HG03064 (cell line): ENCODE measurements at regions not wholly inside any gene's neighbourhood (a gene's known extent, or its start where the extent isn't known, plus 50 kb on each side); places are given as distances from the start of the nearest gene placed in this dataset.
"Not testable (repeated sequence)": the region's sequence is repeated elsewhere in the genome, so short reads cannot be mapped to it uniquely, and the experiment has no call there.

Experiments used
- ATAC-seq: cut with Tn5 transposase; IDR thresholded peaks from one replicate; pipeline ENCODE4 v1.9.1; 2021; ENCODE audit warnings: low read depth; ENCODE audit not compliant: unreplicated experiment

DNA sequence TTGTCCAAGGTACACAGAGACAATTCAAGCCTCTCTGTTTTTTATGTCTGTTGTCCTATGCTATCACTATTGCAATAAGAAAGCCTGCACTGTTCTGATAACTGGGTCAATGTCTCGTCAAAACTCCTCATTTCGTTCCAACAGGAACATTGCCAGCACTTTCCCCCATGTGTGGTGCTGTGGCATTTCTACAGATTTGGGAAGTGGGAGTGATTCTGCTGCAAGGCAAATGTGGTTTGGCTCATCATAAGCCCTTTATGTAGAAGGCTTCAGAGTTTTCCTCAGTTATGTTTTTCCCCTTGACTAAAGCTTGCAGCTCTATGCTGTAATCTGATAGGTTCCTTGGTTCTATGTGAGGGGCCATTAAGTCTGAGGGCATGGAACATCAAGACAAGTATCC is 324.1 kb upstream of the TCF4 start:
- ATAC-seq = no peak

DNA sequence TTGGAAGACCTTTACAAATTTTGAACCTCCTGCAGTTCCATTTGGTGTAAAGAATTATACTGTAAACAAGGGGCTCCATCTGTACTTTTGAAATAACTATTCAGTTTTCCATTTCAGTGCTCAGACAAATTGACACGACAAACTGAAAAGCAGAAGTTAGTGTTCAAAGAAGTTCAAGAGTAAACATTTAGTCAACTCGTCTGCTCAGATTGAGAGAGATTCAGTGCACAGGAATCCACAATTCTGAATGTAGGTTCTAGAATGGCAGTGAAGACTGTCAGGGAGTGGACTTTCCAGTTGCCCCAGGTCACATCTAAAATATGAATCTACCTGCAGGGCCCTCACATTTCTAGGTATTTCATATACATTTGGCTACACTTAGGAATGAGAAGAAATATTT is 322.3 kb upstream of the TCF4 start:
- ATAC-seq = no peak

DNA sequence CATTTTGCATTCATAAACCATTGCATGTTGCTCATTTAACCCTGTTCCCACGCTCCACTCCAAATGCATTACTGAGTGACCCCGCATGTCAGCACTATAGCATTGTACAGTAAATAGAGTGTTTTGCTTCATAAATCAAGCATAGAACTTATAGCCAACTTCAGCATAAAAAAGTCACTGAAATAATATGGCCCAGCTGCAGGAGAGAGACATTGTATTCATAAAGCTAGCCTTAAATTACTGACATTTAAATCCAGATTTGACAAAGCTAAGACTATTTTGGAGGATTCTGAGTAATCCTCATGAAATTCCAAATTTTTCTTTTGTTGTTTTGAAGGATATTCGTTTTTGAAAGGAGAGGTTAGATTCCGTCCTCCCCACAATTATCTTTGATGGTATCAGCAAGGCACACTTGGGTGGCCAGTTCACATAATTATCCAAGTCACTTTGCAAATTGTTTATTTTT is 320.9 kb upstream of the TCF4 start:
- ATAC-seq = no peak

DNA sequence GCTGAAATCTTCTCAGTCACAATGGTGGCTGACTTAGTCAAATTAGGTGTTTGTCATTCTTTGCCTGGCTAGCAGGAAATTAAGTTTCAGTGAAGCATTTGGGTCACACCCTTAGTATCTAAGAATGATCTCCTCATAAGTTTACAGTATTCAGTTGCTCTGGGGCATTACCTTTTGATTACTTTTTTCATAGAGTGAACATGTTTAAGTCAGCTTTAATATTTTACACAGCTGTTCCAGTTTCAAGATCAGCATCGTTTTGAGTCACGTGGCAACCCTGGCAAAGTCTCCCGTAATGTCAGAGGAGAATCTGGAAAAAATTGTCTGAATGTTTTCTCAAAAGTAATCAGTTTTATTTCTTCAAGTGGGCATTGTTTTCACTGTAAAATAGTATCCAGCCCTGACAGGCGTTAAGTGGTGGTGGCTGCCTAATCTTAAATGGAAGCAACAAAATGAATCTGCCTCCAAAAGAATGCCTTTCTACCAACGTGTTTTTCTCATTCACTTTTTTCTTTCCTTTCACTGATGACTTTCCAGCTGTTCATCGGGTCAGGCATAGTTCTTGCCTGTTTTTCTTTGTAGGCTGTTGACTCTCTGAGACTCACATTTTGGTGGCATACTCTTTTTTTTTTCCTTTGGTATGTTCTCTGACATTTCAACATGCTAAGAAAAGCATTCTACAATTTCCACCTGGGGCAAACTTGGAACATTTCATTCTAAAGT is 319.6 kb upstream of the TCF4 start:
- no peak for ATAC-seq

DNA sequence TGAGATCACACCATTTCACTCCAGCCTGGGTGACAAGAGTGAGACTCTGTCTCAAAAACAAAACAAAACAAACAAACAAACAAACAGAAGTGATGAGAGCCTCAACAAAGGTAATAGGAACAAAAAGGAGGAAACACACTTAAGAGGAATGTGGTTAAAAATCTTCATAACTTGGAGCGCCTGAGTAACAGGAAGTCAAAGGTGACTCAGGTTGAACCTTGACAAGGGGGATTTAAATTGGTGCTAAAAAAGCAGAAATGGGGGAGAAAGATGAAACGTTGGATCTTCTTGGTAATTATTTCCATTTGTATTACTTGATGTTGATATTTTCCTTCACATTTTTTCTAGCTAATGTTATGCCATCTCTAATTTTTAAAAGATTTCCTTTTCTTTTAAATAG is 318.5 kb upstream of the TCF4 start:
- ATAC-seq = no peak

DNA sequence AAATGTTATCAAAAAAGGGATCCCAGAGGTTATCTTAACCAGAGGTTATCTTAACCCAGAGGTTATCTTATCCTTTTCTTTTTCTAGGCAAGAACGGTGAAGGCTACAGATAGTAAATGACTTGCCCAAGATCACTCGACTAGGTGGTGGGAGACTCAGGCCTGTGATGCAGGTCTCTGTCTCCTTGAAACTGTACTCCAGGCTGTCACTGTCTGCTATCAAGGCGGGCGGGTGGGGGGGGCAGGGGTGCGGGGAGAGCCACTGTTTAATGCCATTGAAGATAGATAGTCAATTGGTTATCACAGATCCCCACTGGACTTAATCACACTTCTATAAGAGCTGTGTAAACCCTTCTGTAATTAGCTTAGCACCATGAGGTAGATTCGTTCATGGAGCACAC is 315.9 kb upstream of the TCF4 start:
- no peak for ATAC-seq

DNA sequence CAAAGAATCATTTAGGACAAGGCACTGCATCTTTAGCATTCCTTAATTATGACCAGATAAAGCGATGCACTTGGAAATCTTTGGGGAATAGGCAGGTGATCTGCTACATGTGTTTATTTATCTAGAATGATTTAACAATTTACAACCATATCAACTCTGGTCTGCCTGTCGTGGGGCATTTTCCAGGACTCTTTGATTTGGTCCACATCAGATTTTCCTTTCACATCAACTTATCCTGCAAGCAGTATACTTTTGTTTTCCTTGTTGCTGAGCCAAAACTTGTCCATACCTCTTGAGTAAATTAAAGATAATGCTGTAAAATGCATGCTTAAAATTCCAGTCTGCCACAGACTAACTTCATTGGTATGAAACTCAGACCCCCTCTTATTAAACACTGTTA is 312.4 kb upstream of the TCF4 start:
- no peak for ATAC-seq

DNA sequence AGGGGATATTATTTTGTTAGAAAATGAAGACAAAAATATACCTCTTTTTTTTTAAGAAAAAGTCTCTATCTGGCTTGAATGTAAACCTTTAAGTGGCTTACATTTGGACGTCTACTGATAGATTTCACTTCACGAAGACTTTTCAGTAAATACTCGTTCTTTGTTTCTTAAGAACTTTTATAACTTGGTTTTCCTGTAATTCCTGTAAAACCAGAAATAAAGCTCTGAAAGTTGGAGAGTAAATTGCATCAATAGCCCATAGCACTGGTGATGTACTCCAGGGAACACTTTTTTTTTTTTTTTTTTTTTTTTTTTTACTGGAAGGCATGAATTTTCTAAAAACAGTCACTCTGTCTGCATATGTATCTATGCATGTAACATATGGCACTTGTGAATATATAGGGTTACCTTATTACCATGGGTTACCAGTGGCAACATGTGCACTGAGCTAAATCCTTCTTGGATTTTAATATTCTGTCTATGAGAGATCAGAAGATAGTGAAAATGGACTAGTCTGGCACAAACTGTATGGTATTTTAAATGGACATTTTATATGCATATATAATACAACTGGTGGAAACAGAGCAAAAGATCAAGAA is 309.2 kb upstream of the TCF4 start:
- no peak for ATAC-seq

DNA sequence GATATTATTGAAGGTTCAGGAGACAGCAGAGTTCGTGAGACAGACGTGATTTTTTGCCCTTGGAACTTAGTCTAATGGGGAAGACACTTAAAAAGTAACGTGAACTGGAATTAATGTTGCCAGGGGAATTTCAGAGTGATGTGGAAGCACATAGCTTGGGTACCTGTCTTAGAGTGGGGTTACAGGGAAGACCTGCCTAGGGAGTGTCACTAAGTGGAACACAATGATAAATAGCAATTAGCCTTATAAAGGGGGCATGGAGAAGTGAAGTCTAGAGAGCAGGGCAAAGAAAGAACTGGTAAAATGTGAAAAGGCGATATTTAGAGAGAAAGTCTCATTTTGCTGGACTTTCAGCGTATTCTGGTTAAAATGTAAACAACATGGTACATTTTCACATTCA is 306.0 kb upstream of the TCF4 start:
- ATAC-seq = no peak

DNA sequence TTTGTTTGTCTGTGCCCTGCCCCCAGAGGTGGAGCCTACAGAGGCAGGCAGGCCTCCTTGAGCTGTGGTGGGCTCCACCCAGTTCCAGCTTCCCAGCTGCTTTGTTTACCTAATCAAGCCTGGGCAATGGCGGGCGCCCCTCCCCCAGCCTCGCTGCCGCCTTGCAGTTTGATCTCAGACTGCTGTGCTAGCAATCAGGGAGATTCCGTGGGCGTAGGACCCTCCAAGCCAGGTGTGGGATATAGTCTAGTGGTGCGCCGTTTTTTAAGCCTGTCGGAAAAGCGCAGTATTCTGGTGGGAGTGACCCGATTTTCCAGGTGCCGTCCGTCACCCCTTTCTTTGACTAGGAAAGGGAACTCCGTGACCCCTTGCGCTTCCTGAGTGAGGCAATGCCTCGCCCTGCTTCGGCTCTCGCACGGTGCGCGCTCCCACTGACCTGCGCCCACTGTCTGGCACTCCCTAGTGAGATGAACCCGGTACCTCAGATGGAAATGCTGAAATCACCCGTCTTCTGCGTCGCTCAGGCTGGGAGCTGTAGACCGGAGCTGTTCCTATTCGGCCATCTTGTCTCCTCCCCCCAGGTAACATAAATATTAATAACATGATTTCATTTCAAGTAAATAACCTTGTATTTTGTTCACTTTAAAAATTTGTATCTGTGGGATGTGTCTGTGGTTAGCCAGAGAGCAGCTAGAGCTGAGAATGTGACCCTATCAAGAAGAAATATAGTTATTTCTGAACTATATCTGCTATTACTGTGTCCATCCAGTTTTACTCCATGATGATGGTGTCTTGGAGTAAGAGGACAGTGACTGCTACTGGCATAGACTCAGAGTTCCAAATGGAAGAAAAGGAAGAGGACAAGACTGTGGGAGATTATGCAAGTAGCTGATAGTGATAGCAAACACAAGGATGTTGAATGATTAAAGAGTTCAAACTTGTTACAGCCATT is 305.1 kb upstream of the TCF4 start:
- not testable (repeated sequence) for ATAC-seq

DNA sequence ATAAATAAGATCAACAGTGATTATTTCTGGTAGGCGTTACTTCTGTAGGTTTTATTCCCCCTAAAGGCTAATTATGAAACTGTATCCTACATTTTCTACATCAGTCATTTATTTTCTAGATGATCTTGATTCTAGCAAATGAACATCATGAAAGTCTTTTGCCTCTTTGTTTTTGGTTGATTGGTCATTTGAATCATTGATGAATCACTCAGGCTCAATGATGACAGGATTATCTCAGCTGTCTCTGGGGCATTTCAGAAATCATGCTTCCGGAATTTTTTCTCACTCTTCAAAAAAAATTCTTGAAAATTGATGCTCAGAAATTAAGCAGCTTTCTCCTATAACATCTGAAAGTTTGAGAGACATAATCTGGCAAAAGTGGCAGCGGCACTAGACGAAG is 298.9 kb upstream of the TCF4 start:
- no peak for ATAC-seq

DNA sequence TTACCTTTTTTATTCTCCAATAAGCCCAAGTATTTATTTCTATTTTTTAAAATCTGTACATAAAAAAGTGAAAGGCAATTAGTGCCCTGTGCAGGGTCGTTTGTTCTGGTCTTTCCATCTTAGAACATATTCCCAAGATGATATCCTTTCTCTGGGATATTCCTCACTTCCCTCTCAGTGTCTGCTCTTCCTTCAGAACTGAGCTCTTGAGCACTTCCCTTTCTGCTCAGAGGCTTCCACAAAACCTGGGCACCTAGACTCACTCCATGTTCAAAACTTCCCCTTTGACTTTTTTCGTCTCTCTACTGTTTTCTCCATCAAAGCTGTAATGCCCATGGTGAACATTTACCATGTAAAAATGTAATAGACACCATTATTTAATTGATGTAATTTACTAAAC is 296.5 kb upstream of the TCF4 start:
- no peak for ATAC-seq

DNA sequence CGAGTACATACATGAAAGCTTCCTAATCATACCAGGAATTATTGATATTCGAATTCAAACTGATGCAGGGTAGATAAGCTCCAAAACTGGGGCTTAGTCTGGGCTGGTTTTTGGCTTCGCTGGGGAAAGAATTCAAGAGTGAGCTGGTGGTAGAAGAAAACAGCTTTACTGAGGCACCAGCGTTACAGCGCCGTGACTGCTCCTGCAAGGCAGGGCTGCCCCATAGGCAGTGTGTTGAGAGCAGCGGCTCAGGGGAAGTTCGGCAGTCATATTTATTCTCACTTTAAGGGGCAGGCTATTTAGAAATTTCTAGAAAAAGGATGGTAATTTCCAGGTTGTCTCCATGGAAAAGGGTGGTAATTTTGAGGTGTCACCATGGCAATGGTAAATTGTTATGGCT is 292.6 kb upstream of the TCF4 start:
- no peak for ATAC-seq

DNA sequence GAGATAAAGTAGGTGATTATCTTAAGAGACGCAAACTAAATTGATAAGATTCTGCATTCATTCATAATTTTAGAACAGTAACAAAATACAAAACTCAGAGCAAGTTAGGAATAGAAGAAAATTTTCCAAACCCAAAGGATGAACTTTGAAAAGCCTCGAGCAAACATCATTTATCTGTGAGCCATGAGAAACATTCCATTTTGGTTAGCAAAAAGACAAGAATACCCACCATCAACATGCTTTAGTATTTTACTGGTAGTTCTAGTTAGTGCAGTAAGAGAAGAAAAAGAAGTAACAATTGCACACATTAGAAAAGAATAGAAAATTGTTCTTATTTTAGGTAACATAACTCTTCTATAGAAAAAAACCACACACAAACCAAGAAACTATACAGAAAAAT is 291.3 kb upstream of the TCF4 start:
- no peak for ATAC-seq

DNA sequence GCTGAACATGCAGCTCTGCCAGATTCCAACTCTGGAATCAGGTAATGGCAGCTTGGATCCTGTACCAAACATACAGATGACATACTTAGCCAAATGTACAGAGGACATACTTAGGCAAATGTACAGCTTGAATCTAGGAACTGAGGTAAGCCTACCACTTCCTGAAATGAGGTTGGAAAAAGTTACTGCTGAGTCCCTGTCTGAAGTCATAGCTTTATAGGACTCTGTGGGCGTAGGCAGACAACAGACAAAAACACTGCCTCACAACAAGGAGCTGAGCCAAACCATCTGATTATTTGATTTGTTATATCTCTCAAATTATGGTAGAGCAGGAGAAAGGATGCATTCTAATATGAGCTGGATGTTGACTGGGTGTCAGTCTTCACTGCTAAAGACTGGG is 290.2 kb upstream of the TCF4 start:
- ATAC-seq = no peak

DNA sequence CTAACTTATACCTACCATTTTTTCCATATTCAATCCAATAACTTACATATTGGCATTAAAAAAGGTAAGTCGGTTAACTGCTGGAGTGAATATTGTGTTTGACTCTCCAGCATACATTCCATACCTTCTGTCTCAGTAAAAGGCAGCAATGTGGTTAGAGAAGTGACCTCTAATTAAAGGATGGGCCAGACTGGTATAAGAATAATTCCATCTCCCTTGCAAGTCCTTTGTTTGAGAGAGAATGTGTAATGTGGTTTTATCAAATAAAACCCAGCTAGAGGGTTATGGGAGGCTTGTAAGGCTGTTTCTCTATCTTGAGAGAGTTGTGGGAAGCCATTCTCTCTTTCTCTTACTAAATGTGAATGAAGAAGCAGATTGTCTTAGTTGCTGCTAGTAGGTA is 289.3 kb upstream of the TCF4 start:
- no peak for ATAC-seq

DNA sequence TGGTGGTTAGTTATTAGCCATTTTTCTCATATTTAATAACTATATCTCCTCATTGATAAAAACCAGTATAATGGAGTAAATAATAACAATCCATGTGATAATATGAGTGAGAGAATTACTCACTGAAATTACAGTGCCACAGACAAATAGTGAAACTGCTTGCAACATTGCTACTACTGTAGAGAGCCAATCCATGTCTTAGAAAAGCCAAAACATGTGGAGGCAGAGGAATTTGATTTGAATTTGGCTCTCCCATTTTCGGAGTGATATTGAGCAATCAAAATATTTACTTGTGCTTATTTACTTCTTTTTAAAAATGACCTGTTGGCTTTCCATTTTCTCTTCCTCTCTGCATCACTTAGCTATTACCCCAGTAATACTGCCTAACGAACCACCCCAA is 288.3 kb upstream of the TCF4 start:
- ATAC-seq = no peak

DNA sequence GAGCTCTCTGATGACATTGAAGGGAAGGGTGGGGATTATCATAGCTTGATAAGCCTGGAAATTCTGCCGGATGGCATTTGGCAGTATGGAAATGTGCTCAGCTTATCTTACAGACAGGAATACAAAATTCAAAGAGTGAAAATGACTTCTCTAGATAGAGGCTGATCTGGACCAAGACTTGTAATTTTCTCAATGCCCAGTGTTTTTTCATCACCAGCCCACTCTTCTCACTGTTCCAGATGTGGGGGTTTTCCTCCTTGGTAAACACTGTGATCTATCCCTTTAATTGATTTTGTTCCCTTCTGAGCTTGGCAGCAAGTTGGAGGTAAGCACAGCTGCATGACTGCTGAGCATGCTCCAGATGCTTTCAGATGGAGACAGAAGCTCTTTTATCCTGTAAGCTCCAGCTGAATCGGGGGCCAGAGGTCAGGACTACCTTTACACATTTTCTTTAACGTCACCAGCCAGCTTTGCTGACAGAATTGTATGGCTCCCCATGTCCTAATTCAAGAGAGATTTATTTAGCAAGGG is 287.4 kb upstream of the TCF4 start:
- ATAC-seq = no peak

DNA sequence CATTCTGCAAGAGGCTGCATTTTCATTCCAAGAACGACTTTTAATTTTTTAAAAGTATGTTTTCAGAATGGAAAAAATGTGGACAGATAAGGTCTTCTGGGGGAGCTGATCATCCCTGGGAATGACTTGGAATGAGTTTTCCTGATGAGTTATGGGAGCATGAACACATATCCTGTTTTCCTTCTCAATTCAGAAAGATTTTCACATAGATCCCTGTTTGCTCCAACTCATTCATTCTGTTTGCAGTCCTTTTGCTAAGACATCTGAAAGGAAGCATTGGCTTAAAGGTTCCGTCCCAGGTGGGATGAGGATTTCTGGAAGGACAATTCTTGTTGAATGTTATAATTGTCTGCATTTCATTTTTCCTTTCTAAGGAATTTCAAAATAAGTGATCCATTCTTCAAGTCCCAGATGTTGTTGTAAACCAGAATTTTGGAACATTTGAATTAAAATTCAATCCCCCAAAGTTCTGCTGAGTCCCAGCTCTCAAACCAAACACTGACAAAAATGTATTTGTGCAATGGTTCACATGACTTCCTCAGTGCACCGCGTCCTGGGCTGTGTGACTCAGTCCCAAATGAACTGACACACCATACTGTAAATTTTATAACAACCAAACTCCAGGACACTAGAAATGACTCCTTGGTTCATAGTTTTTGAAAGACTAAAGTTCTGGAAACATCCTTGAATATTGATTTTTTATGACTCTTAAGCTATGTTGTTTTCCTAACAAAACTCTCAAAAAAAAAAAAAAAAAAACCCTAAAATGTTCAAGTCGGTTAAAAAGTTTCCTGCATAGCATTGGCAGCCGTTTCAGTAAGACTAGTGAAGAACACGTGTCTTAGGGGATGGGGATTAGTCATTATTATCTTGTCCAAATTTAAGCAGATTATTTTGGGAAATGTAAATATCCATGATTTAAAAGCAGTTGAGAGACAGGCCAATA is 281.8 kb upstream of the TCF4 start:
- ATAC-seq = no peak

DNA sequence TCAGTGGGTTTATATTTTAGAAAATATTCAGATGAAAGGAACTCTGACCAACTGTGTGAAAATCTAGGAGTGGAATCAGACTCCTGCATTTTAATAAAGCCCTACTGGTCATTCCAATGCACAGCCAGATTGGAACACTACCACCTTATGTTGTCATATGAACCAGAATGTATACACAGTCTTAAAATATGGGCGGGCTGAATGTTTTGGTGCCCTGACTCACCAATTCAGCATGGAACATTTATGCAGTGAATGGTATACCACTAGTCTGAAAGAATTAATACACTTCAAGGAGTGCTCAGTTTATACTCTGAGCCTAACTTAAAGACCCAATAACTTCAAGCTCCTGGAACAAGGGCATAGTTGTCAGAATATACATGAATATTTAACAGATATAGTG is 280.9 kb upstream of the TCF4 start:
- no peak for ATAC-seq
